GM13976 (cell line): ENCODE measurements at regions not wholly inside any gene's neighbourhood (a gene's known extent, or its start where the extent isn't known, plus 50 kb on each side); places are given as distances from the start of the nearest gene placed in this dataset.

Source experiments
- DNase-seq: peaks from one replicate; pipeline ENCODE4 v3.0.0; 2012; ENCODE audit warnings: low spot score
- CTCF ChIP-seq: IDR thresholded peaks from 2 replicates; pipeline ENCODE4 v1.5.1; 2012; ENCODE audit warnings: borderline replicate concordance, mild to moderate bottlenecking; ENCODE audit not compliant: insufficient read depth; ENCODE audit errors: extremely low read depth, missing control alignments, control extremely low read depth
- in situ Hi-C: fragments of 300-500 bp; cut with MboI; formaldehyde crosslinking; loops from one replicate; pipeline ENCODE4 v1.12.0; 2022; ENCODE audit warnings: low sequenced_read_pairs, mixed read lengths, inconsistent platforms; ENCODE audit not compliant: unreplicated experiment

GRCh38 chr3:193824365-193824764 lies 231.4 kb downstream of the OPA1 start:
- in situ Hi-C loops: no loop called here
- DNase-seq: no peak
- no peak for TF ChIP-seq CTCF

GRCh38 chr3:193825617-193826016 lies 232.6 kb downstream of the OPA1 start:
- no peak for TF ChIP-seq CTCF
- in situ Hi-C loops: no loop called here

GRCh38 chr3:193826159-193826795 lies 233.3 kb downstream of the OPA1 start:
- in situ Hi-C loops: no loop called here
- DNase-seq: no peak
- TF ChIP-seq CTCF: no peak

More at GRCh38 chr3:193825617-193826016, 232.6 kb downstream of the OPA1 start:
- DNase-seq: no peak

- in situ Hi-C loops: no loop called here
- TF ChIP-seq CTCF: no peak
- DNase-seq: no peak
Observed at GRCh38 chr3:193827040-193827669, 234.1 kb downstream of the OPA1 start.

GRCh38 chr3:193827871-193828270 lies 234.9 kb downstream of the OPA1 start:
- no peak for TF ChIP-seq CTCF
- no peak for DNase-seq
- in situ Hi-C loops: no loop called here

- in situ Hi-C loops: no loop called here
- no peak for DNase-seq
- TF ChIP-seq CTCF: no peak
Observed at GRCh38 chr3:193828477-193828876, 235.5 kb downstream of the OPA1 start.
